MM.1S (cell line): ENCODE measurements at regions not wholly inside any gene's neighbourhood (a gene's known extent, or its start where the extent isn't known, plus 50 kb on each side); places are given as distances from the start of the nearest gene placed in this dataset.
"Not testable (repeated sequence)": the region's sequence is repeated elsewhere in the genome, so short reads cannot be mapped to it uniquely, and the experiment has no call there.

Experiments used
- CTCF ChIP-seq: fragments of 300-600 bp; sonication (generic); IDR thresholded peaks from 2 replicates; pipeline ENCODE4 v1.5.1; 2016; ENCODE audit warnings: antibody characterized with exemption, low read length, mixed read lengths
- EZH2 ChIP-seq: fragments of 300-600 bp; sonication (generic); optimal IDR thresholded peaks from 2 replicates; pipeline ENCODE3; 2017; ENCODE audit warnings: low read depth, mild to moderate bottlenecking, antibody characterized with exemption, low read length, mixed read lengths
- EZH2phosphoT487 ChIP-seq: fragments of 300-600 bp; sonication (generic); IDR thresholded peaks from 2 replicates; pipeline ENCODE4 v1.6.1; 2018; ENCODE audit warnings: antibody characterized with exemption, low read length

- not testable (repeated sequence) for TF ChIP-seq EZH2, CTCF, EZH2phosphoT487
Observed at GRCh38 chr4:154907345-154908045, 126.4 kb downstream of the RBM46 start.
